Liver (tissue), 3 donors: ENCODE measurements at regions not wholly inside any gene's neighbourhood (a gene's known extent, or its start where the extent isn't known, plus 50 kb on each side); places are given as distances from the start of the nearest gene placed in this dataset.

Experiments
- CTCF ChIP-seq: fragments of 150-350 bp; IDR thresholded peaks from 2 replicates; pipeline ENCODE4 v1.5.1; 2017; ENCODE audit warnings: improper control_type of control experiment, low read depth, low read length; ENCODE audit not compliant: missing input control
- EGR1 ChIP-seq, 2 donors: IDR thresholded peaks; 2 replicates each; pipeline ENCODE4 v1.6.1; 2016 to 2018; ENCODE audit warnings: antibody characterized with exemption in 2 of 2, low read depth in 2 of 2
- FOXA1 ChIP-seq: IDR thresholded peaks from 2 replicates; pipeline ENCODE4 v1.6.1; 2016; ENCODE audit warnings: antibody characterized with exemption
- GABPA ChIP-seq, 2 donors: IDR thresholded peaks in 1 of 2; conservative IDR thresholded peaks in 1 of 2; 2 replicates each; pipeline ENCODE4 v1.6.1; 2016; ENCODE audit warnings: antibody characterized with exemption in 2 of 2, mild to moderate bottlenecking in 1 of 2, moderate library complexity in 1 of 2
- HNF4A ChIP-seq, 2 donors: conservative IDR thresholded peaks; 2 replicates each; pipeline ENCODE4 v1.6.1; 2016; ENCODE audit warnings: antibody characterized with exemption in 2 of 2, mild to moderate bottlenecking in 2 of 2
- JUND ChIP-seq, 2 donors: IDR thresholded peaks; 2 replicates each; pipeline ENCODE4 v1.6.1; 2016; ENCODE audit warnings: antibody characterized with exemption in 2 of 2
- MAX ChIP-seq: IDR thresholded peaks from 2 replicates; pipeline ENCODE4 v1.6.1; 2016; ENCODE audit warnings: antibody characterized with exemption
- RXRA ChIP-seq, 2 donors: IDR thresholded peaks; 2 replicates each; pipeline ENCODE4 v1.6.1; 2017 to 2018; ENCODE audit warnings: antibody characterized with exemption in 2 of 2, mild to moderate bottlenecking in 1 of 2
- SP1 ChIP-seq: IDR thresholded peaks from 2 replicates; pipeline ENCODE4 v1.6.1; 2018; ENCODE audit warnings: antibody characterized with exemption, mild to moderate bottlenecking
- TAF1 ChIP-seq: conservative IDR thresholded peaks from 2 replicates; pipeline ENCODE4 v1.6.1; 2016; ENCODE audit warnings: antibody characterized with exemption, mild to moderate bottlenecking
- YY1 ChIP-seq: IDR thresholded peaks from 2 replicates; pipeline ENCODE4 v1.6.1; 2016; ENCODE audit warnings: antibody characterized with exemption, mild to moderate bottlenecking
- ZBTB33 ChIP-seq: IDR thresholded peaks from 2 replicates; pipeline ENCODE4 v1.6.1; 2016; ENCODE audit warnings: antibody characterized with exemption
- TF ChIP-seq, protein P1 (sequence below): IDR thresholded peaks from 2 replicates; pipeline ENCODE4 v1.6.1; 2016; ENCODE audit warnings: antibody characterized with exemption, mild to moderate bottlenecking
- donor health status: healthy.
- donor health status: healthy.

- no peak for TF ChIP-seq CTCF
- TF ChIP-seq EGR1 (IDR thresholded peaks at IDR 0.05; ENCODE audit: low read depth in 2 of 2): no peak
- TF ChIP-seq MAX: no peak
- no peak for TF ChIP-seq TAF1
- no peak for TF ChIP-seq FOXA1
- no peak for TF ChIP-seq SP1
- TF ChIP-seq, protein P1, sequence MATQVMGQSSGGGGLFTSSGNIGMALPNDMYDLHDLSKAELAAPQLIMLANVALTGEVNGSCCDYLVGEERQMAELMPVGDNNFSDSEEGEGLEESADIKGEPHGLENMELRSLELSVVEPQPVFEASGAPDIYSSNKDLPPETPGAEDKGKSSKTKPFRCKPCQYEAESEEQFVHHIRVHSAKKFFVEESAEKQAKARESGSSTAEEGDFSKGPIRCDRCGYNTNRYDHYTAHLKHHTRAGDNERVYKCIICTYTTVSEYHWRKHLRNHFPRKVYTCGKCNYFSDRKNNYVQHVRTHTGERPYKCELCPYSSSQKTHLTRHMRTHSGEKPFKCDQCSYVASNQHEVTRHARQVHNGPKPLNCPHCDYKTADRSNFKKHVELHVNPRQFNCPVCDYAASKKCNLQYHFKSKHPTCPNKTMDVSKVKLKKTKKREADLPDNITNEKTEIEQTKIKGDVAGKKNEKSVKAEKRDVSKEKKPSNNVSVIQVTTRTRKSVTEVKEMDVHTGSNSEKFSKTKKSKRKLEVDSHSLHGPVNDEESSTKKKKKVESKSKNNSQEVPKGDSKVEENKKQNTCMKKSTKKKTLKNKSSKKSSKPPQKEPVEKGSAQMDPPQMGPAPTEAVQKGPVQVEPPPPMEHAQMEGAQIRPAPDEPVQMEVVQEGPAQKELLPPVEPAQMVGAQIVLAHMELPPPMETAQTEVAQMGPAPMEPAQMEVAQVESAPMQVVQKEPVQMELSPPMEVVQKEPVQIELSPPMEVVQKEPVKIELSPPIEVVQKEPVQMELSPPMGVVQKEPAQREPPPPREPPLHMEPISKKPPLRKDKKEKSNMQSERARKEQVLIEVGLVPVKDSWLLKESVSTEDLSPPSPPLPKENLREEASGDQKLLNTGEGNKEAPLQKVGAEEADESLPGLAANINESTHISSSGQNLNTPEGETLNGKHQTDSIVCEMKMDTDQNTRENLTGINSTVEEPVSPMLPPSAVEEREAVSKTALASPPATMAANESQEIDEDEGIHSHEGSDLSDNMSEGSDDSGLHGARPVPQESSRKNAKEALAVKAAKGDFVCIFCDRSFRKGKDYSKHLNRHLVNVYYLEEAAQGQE: no peak
- TF ChIP-seq YY1: no peak
- no peak for TF ChIP-seq GABPA (IDR thresholded peaks at IDR 0.05 in 1 of 2, conservative IDR thresholded peaks at IDR 0.05 in 1 of 2)
- no peak for TF ChIP-seq ZBTB33
- TF ChIP-seq HNF4A (conservative IDR thresholded peaks at IDR 0.05): no peak
- no peak for TF ChIP-seq JUND (IDR thresholded peaks at IDR 0.05)
- TF ChIP-seq RXRA (IDR thresholded peaks at IDR 0.05): no peak
Observed at GRCh38 chr6:40930555-40930954, 108.5 kb downstream of the UNC5CL start.
